ENCODE measurements at regions not wholly inside any gene's neighbourhood (a gene's known extent, or its start where the extent isn't known, plus 50 kb on each side); places are given as distances from the start of the nearest gene placed in this dataset.

- Histone ChIP-seq H3K9me3 (ENCODE audit: low read length) (no peaks in the 10 kb centered on the region), H2AFZ (ENCODE audit: low read length) (no peak overlapping the region), H3K4me1 (ENCODE audit: insufficient read depth, low read length) (no peaks in the 10 kb centered on the region), H3K36me3 (replicated peaks in 1 of 2; ENCODE audit: control insufficient read depth in 1 of 2, insufficient read depth in 2 of 2, low read length in 2 of 2) (no peaks in the 10 kb centered on the region), H4K20me1 (ENCODE audit: insufficient read depth, low read length) (no peaks in the 10 kb centered on the region), H3K27ac (ENCODE audit: extremely low read length, insufficient read depth, low read length) (no peak overlapping the region), H3K9ac (ENCODE audit: insufficient read depth, low read depth, low read length) (no peak overlapping the region), H3K4me2 (ENCODE audit: low read depth, low read length) (no peak overlapping the region), H3K4me3 (replicated peaks in 1 of 3; ENCODE audit: insufficient read depth in 1 of 3, low read depth in 2 of 3, low read length in 3 of 3) (no peak overlapping the region), H3K79me2 (ENCODE audit: insufficient read depth, low read length) (no peaks in the 10 kb centered on the region), H3K27me3 (ENCODE audit: control insufficient read depth in 1 of 2, insufficient read depth in 2 of 2, low read length in 2 of 2) (peaks cover 0 to 14% of the 10 kb centered on the region in 2 experiments; a peak in 4 of 5 replicates)
- FAIRE-seq, result no peak
- no peak for DNase-seq (ENCODE audit: low spot score)
- peak; percentile 57; the same call in 2 of the 3 replicates for ATAC-seq
- no TSS peak for BruUV-seq (replicated peaks)
- in situ Hi-C loops (cut with HindIII; ENCODE audit: extremely low pct_ligation_motif_present, low pct_unique_long_range_greater_than_20kb) (no loop called here), intact Hi-C loops (cut with micrococcal nuclease; ENCODE audit: unreplicated experiment) (no loop called here)
- WGBS (ENCODE audit: low lambda C conversion rate), result 0% methylated on average over 7 of the region's 7 CpGs
- ChIA-PET CTCF (ENCODE audit: low intra/inter-chr PET ratio, low total read pairs) (no interaction called here), POLR2A (no interaction called here)
- no peak for TF ChIP-seq SOX6 (IDR thresholded peaks at IDR 0.05)
- no peak for TF ChIP-seq SOX6 (CRISPR knock-in tag; IDR thresholded peaks at IDR 0.05)
- no peak for TF ChIP-seq GABPA (IDR thresholded peaks at IDR 0.05; ENCODE audit: low read depth, low read length)
- peak; percentile 44 for TF ChIP-seq GABPA (CRISPR knock-in tag; IDR thresholded peaks at IDR 0.05; ENCODE audit: low read depth)
- peak; percentile 37 for TF ChIP-seq GABPB1 (CRISPR knock-in tag; IDR thresholded peaks at IDR 0.05)
These were observed 191.0 kb downstream of the TBXT start for GRCh38 chr6:165976684-165977083.

GRCh38 chr6:165974817-165975216 is 192.8 kb downstream of the TBXT start:
- peaks cover 0 to 14% of the 10 kb centered on the region in 2 experiments; a peak in 4 of 5 replicates for H3K27me3 ChIP-seq (ENCODE audit: control insufficient read depth in 1 of 2, insufficient read depth in 2 of 2, low read length in 2 of 2)
- no peaks in the 10 kb centered on the region for H4K20me1 ChIP-seq (ENCODE audit: insufficient read depth, low read length)
- H3K9me3 ChIP-seq (ENCODE audit: low read length), result no peaks in the 10 kb centered on the region
- H3K4me2 ChIP-seq (ENCODE audit: low read depth, low read length), result no peak overlapping the region
- H3K36me3 ChIP-seq (replicated peaks in 1 of 2; ENCODE audit: control insufficient read depth in 1 of 2, insufficient read depth in 2 of 2, low read length in 2 of 2), result no peaks in the 10 kb centered on the region
- no peaks in the 10 kb centered on the region for H3K4me1 ChIP-seq (ENCODE audit: insufficient read depth, low read length)
- no peak for ATAC-seq
- no peaks in the 10 kb centered on the region for H3K79me2 ChIP-seq (ENCODE audit: insufficient read depth, low read length)
- POLR2A ChIA-PET, result no interaction called here
- DNase-seq (ENCODE audit: low spot score), result no peak
- TF ChIP-seq SIX4 (CRISPR knock-in tag; IDR thresholded peaks at IDR 0.05), result no peak
- no peak for TF ChIP-seq ZFP1 (CRISPR knock-in tag; IDR thresholded peaks at IDR 0.05)
- TF ChIP-seq ZBTB7A (CRISPR knock-in tag; IDR thresholded peaks at IDR 0.05), result no peak
- no peak for TF ChIP-seq ZNF282 (IDR thresholded peaks at IDR 0.05; ENCODE audit: partially characterized antibody)
- TF ChIP-seq NCOA5 (CRISPR knock-in tag; IDR thresholded peaks at IDR 0.05), result no peak
- no peak for TF ChIP-seq ZUFSP (CRISPR knock-in tag; IDR thresholded peaks at IDR 0.05; ENCODE audit: borderline replicate concordance)
- no peak for TF ChIP-seq ZNF335 (CRISPR knock-in tag; IDR thresholded peaks at IDR 0.05)
- no peak for TF ChIP-seq RERE (CRISPR knock-in tag; IDR thresholded peaks at IDR 0.05; ENCODE audit: low read depth)
- no peak for TF ChIP-seq TCF7 (IDR thresholded peaks at IDR 0.05; ENCODE audit: low read depth)
- TF ChIP-seq NR3C1 (CRISPR knock-in tag; IDR thresholded peaks at IDR 0.05), result no peak
- intact Hi-C loops (cut with micrococcal nuclease; ENCODE audit: unreplicated experiment), result no loop called here
- H3K9ac ChIP-seq (ENCODE audit: insufficient read depth, low read depth, low read length), result no peak overlapping the region
- H3K4me3 ChIP-seq (replicated peaks in 1 of 3; ENCODE audit: insufficient read depth in 1 of 3, low read depth in 2 of 3, low read length in 3 of 3), result no peak overlapping the region
- in situ Hi-C loops (cut with HindIII; ENCODE audit: extremely low pct_ligation_motif_present, low pct_unique_long_range_greater_than_20kb), result no loop called here
- no peak overlapping the region for H2AFZ ChIP-seq (ENCODE audit: low read length)
- FAIRE-seq, result no peak
- WGBS (ENCODE audit: low lambda C conversion rate), result 2% methylated on average over 6 of the region's 7 CpGs
- BruUV-seq (replicated peaks), result no TSS peak
- CTCF ChIA-PET (ENCODE audit: low intra/inter-chr PET ratio, low total read pairs), result no interaction called here
- no peak overlapping the region for H3K27ac ChIP-seq (ENCODE audit: extremely low read length, insufficient read depth, low read length)
